HFF-Myc (cell line): ENCODE measurements at regions not wholly inside any gene's neighbourhood (a gene's known extent, or its start where the extent isn't known, plus 50 kb on each side); places are given as distances from the start of the nearest gene placed in this dataset.

Experiments used
- DNase-seq: peaks from one replicate; pipeline ENCODE4 v3.0.0-alpha.2; 2011; ENCODE audit warnings: low read depth; ENCODE audit errors: extremely low read depth
- H3K4me3 ChIP-seq: replicated peaks from 2 replicates; pipeline ENCODE4 v1.5.1; 2011; ENCODE audit warnings: low read depth, mild to moderate bottlenecking, control low read depth, low read length
- CTCF ChIP-seq: IDR thresholded peaks from 2 replicates; pipeline ENCODE4 v1.5.1; 2012; ENCODE audit warnings: mild to moderate bottlenecking, low read depth, low read length, control low read depth; ENCODE audit errors: missing control alignments

GRCh38 chr16:64184156-64184555 lies 937.7 kb downstream of the CDH11 start:
- no peak for DNase-seq
- TF ChIP-seq CTCF, result no peak
- no peak overlapping the region for H3K4me3 ChIP-seq

- no peak for TF ChIP-seq CTCF
- no peak for DNase-seq
- H3K4me3 ChIP-seq, result no peak overlapping the region
Measured at GRCh38 chr16:64182985-64183384, 938.9 kb downstream of the CDH11 start.

DNA sequence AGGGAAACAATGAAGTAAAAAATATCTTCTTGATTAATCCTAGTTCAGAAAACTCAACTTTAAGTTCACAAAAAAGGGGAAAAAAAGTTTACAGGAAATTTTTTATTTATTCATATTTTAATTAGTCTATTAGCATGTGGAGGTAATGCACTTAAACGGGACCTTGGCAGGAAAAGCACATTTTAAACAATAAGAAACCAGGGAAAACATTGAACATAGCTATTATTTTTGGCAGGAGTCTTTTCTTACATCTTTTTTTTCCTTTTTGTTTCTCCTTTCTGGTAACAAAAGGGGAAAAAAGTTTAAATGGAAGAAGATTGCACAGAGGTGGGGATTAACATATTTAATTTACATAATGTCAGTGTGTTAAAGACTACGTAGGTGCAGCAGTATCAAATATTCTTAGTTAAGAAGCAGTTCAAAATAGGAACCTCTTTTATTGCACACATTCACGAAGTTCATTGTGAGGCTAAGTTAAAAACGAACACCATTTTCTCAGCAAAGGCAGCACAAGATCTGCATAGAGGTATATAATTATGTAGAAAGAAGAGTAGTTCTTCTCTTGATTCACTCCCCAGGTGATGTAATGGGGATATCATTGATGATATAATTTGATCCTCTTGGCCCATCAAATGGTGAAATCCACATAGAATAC lies 940.5 kb downstream of the CDH11 start:
- no peak for TF ChIP-seq CTCF
- DNase-seq, result no peak
- H3K4me3 ChIP-seq, result no peak overlapping the region

DNA sequence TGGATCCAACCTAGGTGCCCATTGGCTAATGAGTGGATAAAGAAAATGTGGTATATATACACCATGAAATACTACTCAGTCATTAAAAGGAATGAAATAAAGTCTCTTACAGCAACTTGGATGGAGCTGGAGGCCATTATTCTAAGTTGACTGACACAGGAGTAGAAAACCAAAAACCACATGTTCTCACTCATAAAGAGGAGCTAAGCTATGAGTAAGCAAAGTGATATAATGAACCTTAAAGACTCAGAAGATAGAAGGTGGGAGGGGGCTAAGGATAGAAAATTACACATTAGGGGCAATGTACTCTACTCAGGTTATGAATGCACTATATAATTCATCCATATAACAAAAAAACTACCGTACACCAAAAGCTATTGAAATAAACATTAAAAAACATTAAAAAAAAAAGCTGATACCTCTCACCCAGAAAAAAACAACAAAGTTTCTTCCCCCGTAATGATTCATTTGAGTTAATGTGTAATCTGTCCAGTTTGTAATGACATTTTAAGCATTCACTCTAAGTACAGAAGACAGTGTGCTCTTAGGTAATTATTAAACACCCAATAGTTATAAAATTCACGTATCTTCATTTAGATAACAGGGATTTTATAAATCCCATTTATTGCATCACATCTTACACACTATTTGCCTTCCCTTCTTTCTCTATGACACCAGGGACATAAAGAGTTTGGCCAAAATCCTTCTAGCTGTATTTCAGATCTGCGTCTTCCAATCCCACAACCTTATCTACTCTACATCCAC lies 941.5 kb downstream of the CDH11 start:
- no peak overlapping the region for H3K4me3 ChIP-seq
- no peak for TF ChIP-seq CTCF
- DNase-seq, result no peak

DNA sequence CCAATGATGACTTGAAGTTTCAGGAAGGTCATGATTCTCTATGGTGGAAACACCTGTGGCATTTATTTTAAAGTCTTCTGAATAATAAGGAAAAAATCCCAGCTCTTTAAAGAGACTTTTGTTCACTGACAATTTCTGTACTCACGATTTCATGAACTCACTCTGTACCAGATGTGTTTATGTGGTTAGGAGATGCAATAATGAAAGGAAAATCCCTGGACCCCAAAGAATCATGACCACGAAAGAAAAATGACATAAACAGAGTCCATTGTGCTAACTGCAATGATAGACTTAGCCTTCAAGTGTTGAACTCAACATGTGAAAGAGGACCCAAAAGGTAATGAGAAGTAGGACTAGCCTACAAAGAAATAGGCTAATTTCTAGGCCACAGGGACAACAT lies 947.5 kb downstream of the CDH11 start:
- no peak for DNase-seq
- TF ChIP-seq CTCF, result no peak
- no peak overlapping the region for H3K4me3 ChIP-seq

DNA sequence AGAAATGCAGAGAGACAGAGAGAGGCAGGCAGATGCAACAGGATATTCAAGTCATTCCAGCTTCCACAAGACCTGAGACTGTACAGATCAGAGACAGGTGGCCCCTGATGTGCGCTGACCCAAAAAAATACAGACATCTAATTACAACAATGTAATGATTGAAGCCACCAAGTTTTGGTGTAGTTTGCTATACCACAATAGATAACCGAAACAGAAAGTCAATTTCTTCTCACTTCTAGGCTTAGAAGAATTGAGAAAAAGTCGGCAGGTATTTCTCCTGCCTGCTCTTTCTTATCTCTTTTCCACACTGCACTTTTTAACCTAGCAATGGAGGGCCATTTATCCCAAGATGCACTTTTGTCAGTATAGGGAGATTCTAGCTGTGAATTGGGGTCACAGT lies 949.2 kb downstream of the CDH11 start:
- no peak overlapping the region for H3K4me3 ChIP-seq
- TF ChIP-seq CTCF, result no peak
- DNase-seq, result no peak
